ENCODE measurements at regions not wholly inside any gene's neighbourhood (a gene's known extent, or its start where the extent isn't known, plus 50 kb on each side); places are given as distances from the start of the nearest gene placed in this dataset.

DNA sequence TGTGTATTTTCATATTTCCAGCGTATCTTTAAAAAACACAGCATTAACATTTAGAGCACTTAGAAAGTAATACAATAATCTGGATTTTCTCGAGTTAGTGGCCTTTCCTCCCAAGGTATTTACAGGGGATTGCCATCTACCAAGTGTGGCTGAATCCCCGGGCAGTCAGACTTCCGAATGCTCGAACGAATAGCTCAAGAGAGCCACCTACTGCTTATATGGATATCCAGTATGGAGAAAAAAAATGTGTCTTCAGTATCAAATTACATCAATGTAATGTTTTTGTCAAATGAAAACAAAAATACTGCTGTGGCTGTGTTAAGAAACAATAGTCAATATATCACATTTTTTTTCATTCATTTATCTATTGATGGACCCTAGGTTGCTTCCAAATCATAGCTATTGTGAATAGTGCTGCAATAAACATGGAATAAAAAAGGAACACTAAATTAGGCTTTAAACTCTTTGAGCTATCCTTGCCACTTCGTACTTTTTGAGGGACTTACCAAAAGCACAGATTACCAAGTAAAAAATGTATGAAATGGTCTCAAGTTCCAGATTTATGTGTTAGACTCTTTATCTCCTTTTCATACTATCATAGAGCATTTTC, 654.5 kb upstream of the PTCHD4 start (continued):
- TF ChIP-seq NFYB (CRISPR knock-in tag; IDR thresholded peaks at IDR 0.05) (no peak), HHEX (CRISPR knock-in tag; IDR thresholded peaks at IDR 0.05) (no peak)

DNA sequence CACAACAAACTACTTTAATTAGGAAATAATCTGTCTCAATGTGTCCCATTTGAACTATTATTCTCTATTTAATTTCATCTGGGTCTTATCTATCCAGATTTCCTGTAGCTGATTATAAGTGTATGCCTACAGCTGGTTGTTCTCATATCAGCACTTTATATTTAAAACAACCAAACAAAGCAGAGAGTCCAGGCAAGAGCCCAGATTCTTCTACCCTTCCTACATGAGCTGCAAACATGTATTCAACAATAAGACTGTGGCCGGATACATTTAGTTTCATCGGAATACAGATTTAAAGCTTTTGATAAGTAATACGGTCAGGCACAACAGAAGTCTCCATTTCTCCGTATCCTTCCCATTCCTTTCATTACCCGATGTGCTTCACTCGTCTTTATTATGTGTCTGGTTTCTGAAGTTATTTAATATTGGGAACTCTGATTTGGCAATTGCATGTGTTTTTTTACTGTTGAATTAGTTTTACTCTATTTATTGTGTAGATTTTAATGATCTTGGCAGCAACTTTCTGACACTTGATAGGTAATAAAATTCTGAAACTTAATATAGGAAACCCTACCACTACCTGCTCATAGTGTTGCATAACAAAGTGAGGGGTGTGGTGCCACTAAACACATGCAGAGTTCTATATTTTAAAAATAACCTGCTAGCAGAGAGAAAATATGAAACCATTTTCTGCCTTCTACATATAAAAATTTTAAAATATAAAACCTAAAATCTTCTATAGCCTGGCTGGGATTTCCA, 653.5 kb upstream of the PTCHD4 start:
- intact Hi-C loops (cut with micrococcal nuclease; ENCODE audit: unreplicated experiment): loop anchor here (1.0 to 10.0 kb wide), 3 partner anchors 976 to 1350 kb away; no protein-coding TSS in a partner anchor
- Histone ChIP-seq H3K79me2 (ENCODE audit: insufficient read depth, low read length) (no peaks in the 10 kb centered on the region), H3K4me1 (ENCODE audit: insufficient read depth, low read length) (no peaks in the 10 kb centered on the region), H3K27me3 (ENCODE audit: control insufficient read depth in 1 of 2, insufficient read depth in 2 of 2, low read length in 2 of 2) (no peaks in the 10 kb centered on the region), H3K9me3 (ENCODE audit: low read length) (no peaks in the 10 kb centered on the region), H3K27ac (ENCODE audit: extremely low read length, insufficient read depth, low read length) (no peak overlapping the region), H3K4me3 (replicated peaks in 1 of 3; ENCODE audit: insufficient read depth in 1 of 3, low read depth in 2 of 3, low read length in 3 of 3) (no peak overlapping the region), H4K20me1 (ENCODE audit: insufficient read depth, low read length) (no peaks in the 10 kb centered on the region), H2AFZ (ENCODE audit: low read length) (no peak overlapping the region), H3K4me2 (ENCODE audit: low read depth, low read length) (no peak overlapping the region), H3K9ac (ENCODE audit: insufficient read depth, low read depth, low read length) (no peak overlapping the region), H3K36me3 (replicated peaks in 1 of 2; ENCODE audit: control insufficient read depth in 1 of 2, insufficient read depth in 2 of 2, low read length in 2 of 2) (no peaks in the 10 kb centered on the region)
- BruUV-seq (replicated peaks): no TSS peak
- POLR2A ChIA-PET: no interaction called here
- WGBS (ENCODE audit: low lambda C conversion rate): 5% methylated on average over 6 of the region's 6 CpGs
- no peak for ATAC-seq
- no peak for DNase-seq (ENCODE audit: low spot score)
- TF ChIP-seq KDM3A (CRISPR knock-in tag; IDR thresholded peaks at IDR 0.05; ENCODE audit: low read depth) (no peak), ERF (CRISPR knock-in tag; IDR thresholded peaks at IDR 0.05) (no peak), FOSL1 (CRISPR knock-in tag; IDR thresholded peaks at IDR 0.05; ENCODE audit: borderline replicate concordance) (no peak), CBFB (CRISPR knock-in tag; IDR thresholded peaks at IDR 0.05) (no peak), ZNF20 (CRISPR knock-in tag; IDR thresholded peaks at IDR 0.05) (no peak), ZNF816 (CRISPR knock-in tag; IDR thresholded peaks at IDR 0.05; ENCODE audit: borderline replicate concordance) (no peak), SRY (CRISPR knock-in tag; IDR thresholded peaks at IDR 0.05) (no peak), ZNF460 (CRISPR knock-in tag; IDR thresholded peaks at IDR 0.05; ENCODE audit: borderline replicate concordance) (no peak), SMAD3 (CRISPR knock-in tag; IDR thresholded peaks at IDR 0.05) (no peak), ZNF891 (CRISPR knock-in tag; IDR thresholded peaks at IDR 0.05) (no peak), ZNF329 (CRISPR knock-in tag; IDR thresholded peaks at IDR 0.05; ENCODE audit: low read depth) (no peak)
- TF ChIP-seq, protein P1, sequence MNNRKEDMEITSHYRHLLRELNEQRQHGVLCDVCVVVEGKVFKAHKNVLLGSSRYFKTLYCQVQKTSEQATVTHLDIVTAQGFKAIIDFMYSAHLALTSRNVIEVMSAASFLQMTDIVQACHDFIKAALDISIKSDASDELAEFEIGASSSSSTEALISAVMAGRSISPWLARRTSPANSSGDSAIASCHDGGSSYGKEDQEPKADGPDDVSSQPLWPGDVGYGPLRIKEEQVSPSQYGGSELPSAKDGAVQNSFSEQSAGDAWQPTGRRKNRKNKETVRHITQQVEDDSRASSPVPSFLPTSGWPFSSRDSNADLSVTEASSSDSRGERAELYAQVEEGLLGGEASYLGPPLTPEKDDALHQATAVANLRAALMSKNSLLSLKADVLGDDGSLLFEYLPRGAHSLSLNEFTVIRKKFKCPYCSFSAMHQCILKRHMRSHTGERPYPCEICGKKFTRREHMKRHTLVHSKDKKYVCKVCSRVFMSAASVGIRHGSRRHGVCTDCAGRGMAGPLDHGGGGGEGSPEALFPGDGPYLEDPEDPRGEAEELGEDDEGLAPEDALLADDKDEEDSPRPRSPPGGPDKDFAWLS (CRISPR knock-in tag; IDR thresholded peaks at IDR 0.05; ENCODE audit: borderline replicate concordance): no peak
- FAIRE-seq: no peak
- in situ Hi-C loops (cut with HindIII; ENCODE audit: extremely low pct_ligation_motif_present, low pct_unique_long_range_greater_than_20kb): loop anchor here (5.0 kb wide), 1 partner anchor 972 kb away; no protein-coding TSS in a partner anchor
- CTCF ChIA-PET (ENCODE audit: low intra/inter-chr PET ratio, low total read pairs): interaction anchor here (4.1 kb wide), 1 partner anchor 977 kb away, joined by 36 read pairs; no protein-coding TSS in a partner anchor
